NOMO-1 treated with dmso at 0.1 percent for 144 hours (cell line): ENCODE measurements at regions not wholly inside any gene's neighbourhood (a gene's known extent, or its start where the extent isn't known, plus 50 kb on each side); places are given as distances from the start of the nearest gene placed in this dataset.

Experiments
- DNase-seq: peaks from one replicate; lab custom pipeline; 2025; ENCODE audit not compliant: unreplicated experiment; lab: John Stamatoyannopoulos, UW

DNA sequence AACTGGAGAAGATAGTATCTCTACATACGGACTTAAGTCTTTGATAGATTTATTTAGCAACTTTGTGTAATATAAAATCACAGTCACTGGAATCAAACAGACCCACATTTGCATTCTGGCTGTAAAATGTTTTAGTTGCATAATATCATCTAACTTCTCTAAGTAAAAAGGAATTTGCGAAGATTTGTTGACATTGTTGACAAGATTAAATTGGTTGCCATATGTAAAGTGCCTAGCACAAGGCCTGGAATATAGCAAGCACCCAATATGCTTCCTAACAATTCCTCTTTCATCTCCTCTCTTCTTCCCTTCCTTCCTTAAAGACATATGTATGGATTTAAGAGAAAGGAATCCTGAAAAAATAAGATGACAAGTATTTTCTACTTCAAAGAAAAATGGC lies 295.4 kb upstream of the PPFIA2 start:
- no peak for DNase-seq

DNA sequence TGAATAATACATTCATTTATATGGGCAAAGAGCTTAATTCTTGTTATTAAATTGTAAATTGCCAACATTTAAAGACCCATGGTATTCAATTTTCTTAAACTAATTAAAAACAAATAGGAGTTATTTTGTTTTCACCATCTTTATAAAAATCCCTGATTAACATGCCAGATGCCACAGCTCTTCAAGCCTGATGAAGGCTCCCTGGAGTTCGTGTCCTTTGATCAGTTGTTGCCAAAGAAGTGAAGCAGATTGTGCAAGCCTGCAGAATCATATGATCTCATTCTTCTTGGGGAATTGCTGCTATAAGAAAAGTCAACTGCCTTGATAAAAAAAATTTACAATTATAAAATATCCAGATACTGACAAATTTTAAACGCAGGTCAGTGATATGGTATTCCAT lies 288.3 kb upstream of the PPFIA2 start:
- no peak for DNase-seq

DNA sequence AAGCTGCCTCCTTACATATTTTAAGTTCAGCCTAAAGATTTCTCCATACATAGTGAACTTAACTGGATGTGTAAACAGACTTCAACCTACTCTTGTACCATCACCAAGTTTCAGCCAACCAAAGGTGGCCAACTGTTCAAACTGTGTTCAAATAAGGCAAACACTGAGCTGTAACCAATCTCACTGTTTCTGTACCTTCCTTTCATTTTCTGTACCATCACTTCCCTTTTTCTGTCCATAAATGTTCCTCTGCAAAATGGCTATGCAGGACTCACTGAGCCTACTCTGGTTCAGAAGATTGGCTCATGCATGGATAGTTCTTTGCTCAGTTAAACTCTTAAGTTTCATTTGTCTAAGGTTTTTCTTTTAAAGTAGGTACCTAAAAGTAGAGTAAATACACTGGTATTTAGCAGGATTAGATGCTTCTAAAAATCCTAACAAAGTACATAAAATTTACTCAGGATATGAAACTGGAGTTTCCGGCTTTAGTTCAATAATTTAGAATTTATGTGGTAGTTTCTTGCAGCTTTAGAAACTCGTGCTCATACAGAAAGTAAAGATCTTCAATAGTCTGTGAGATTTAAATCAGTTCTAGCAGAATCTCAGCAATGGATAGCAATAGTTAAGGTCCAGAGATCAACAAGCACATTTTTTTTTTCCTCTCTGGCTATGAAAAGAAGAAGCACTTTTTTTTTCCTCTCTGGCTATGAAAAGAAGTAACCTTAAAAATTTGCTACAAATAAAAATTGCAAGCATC lies 282.0 kb upstream of the PPFIA2 start:
- peak; percentile 24 for DNase-seq

DNA sequence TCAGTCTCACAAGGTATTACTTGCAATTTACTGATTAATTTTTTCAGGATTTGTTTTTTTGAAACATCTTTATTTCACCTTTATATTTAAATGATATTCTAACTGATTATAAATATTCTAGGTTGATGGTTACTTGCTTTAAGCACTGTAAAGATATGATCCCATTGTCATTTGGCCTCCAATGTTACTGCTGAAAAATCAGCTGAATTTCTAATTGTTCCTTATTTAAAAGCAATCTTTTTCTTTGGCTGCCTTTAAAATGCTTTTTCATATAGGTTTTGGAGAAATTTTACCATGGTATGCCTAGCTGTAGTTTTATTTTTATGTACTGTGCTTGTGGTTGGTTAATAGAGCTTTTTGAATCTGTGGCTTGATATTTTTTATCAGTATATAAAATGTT lies 275.6 kb upstream of the PPFIA2 start:
- DNase-seq = no peak

DNA sequence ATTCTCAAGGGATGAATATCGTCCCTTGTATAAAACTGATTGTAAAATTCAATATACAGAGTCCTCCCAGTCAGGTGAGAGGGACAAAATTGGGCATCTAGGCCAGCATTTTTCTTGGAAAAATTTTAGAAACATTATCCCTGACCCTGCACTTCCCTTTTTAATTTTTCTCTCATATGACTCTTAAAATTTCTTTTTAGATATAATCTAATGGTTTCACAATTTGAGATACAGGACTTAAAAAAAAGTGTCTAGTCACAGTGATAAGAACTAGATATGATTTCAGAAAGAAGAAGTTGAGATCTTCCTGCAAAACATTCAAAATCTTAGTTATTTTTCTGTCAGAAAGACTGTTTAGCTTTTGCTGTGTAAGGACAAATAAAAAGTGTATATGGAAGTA lies 270.8 kb upstream of the PPFIA2 start:
- no peak for DNase-seq

DNA sequence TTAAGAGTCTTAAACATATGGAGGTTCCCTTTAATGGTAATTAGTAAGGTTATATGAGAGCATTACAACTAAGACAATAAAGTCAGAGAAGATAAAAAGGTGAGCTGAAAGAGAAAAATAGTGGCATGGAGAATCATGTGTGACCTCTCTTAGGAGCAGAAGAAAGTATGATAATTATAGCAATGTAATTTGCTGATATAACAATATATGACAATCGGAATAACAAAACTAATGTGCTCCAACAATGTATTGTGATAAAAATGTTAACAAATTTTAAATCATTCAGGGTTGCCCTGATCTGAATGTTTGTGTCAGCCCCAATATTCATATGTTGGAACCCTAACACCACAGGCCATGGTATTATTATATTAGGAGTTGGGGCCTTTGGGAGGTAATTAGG lies 269.6 kb upstream of the PPFIA2 start:
- DNase-seq = no peak

DNA sequence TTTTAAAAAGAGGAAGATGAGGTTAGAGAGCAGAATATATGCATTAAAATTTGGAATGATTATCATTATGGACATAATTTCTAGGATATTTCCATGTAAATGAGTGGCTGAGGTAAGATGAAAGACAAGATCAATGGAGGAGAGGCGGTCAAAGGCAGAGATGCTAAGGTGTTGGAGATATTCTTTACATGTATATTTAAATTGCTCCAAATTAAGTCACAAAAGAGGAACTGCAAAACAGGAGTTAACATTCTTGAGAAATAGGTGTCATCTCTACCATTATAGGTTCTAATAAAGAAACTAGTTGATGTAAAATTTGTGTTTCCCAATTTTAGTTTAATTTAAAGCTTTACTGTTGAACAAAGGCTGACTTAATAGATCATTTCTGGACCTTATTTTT lies 268.5 kb upstream of the PPFIA2 start:
- no peak for DNase-seq

DNA sequence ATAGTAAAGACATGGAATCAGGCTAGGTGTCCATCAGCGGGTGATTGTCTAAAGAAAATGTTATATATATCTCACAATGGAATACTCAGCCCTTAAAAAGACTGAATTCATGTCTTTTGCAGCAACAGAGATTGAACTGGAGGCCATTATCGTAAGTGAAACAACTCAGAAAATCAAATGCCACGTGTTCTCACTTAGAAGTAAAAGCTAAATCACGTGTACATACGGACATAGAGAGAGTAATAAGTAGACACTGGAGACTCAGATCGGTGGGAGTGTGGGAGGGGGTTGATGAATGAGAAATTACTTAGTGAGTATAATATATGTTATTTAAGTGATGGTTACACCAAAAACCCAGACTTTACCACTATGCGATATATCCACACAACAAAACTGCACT lies 266.3 kb upstream of the PPFIA2 start:
- no peak for DNase-seq

DNA sequence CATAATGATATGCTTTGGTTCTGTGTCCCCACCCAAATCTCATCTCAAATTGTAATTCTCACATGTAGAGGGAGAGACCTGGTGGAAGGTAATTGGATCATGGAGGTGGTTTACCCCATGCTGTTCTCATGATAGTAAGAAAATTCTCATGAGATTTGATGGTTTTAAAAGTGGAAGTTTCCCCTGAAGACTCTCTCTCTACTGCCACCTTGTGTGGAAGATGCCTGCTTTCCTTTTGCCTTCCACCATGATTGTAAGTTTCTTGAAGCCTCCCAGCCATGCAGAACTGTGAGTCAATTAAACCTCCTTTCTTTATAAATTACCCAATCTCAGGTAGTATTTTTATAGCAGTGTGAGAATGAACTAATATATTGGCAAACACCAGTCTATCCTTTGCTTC lies 260.4 kb upstream of the PPFIA2 start:
- no peak for DNase-seq

DNA sequence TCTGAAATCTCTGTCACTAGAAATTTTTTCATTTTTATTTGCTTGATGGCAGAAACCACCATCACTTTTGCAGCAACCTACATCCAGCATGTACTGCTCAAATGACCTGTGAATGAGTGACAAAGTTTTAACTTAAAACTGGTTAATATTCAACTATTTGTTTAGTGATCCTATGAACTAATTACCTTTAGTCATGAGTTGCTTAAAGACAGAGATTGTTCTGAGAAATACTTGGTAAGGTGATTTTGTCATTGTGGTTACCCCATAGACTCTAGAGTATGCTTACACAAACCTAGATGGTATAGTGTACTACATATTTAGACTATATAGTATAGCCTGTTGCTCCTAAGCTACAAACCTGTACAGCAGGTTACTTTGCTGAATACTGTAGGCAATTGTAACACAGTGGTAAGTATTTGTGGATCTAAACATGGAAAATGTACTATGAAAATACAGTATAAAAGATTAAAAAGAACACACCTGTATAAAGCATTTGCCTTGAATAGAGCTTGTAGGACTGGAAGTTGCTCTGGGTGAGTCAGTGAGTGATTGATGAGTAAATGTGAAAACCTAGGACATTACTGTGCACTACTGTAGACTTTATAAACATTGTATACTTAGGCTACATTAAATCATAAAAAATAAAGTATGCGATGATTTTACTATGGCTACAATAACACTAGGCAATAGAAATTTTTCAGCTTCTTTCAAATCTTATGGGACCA lies 256.6 kb upstream of the PPFIA2 start:
- DNase-seq = no peak

DNA sequence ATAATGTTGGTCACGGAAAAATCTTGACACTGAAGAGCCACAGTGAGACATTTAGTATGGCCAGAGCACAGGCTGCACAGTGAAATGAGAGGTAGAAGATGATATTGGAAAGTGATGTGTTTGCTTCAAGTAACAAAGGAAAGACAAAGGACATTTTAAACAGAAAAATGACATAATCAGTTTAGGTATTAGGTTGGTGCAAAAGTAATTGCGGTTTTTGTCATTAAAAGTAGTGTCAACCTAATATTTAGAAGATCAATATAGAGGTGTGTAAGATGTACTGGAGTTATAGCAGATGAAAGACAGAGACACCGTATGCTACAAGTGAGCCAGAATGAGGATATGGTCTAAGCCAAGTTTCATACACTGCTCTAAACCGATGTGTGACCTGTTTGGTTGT lies 253.0 kb upstream of the PPFIA2 start:
- DNase-seq = no peak

DNA sequence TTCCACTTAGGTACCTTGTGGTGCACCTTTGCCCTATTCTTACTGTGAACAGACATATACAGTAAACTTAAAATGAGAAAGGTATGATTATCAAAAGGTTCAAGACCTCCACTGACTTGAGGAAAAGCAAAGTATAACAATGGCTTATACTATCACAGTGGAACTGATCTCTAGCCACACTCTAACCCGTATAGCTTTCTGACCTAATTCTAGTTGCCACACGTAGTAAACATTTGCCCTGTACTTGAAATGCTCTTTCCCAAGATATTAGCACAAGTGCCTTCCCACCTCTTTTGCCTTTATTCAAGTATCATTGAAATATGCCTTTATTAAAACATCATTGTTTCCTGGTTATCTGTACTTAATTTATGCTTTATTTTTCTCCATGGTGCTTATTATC lies 250.4 kb upstream of the PPFIA2 start:
- DNase-seq = no peak

DNA sequence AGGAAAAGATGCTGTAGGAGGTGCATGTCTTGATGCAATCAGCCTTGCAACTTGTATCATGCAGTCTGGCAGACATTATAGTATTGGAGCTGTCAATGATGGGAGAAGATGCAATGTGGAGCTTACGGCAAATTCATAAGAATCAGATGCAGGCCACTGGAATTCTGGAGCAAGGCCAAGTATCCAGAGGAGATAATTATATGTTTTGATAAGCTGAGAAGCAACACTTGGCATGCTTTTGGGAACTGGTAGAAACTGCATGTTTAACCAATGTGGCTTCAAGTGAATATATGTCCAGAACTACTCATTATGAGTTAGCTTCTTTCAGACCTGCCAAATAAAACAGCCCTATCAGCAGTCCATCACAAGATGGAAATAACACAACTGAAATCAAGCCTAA lies 249.1 kb upstream of the PPFIA2 start:
- DNase-seq = no peak

DNA sequence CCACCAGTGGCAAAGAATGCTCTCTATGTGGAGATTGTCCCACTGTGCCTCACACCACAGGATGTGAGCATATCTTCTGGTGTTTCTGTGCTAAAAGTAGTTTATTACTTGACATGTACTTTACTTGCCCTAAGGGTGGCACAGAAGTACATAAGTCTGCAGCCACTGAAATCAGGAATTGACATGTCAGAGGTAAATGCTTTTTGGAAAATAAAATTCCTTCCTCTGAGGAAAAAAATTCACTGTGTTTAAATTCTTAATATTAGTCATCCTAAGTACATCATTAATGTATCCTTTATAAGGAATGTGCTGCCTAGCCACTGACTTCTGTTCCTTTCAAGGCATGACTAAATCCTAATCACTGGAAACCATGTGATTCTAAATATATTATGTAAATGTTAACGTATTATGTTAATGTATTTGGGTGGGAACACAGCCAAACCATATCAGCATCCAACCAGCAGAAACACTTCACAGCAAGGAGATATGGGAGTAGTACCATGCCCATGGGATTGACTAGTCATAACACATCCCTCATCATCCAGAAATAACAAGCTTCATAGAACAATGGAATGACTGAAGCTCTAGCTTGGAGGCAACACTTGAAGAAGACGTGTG lies 239.7 kb upstream of the PPFIA2 start:
- no peak for DNase-seq

DNA sequence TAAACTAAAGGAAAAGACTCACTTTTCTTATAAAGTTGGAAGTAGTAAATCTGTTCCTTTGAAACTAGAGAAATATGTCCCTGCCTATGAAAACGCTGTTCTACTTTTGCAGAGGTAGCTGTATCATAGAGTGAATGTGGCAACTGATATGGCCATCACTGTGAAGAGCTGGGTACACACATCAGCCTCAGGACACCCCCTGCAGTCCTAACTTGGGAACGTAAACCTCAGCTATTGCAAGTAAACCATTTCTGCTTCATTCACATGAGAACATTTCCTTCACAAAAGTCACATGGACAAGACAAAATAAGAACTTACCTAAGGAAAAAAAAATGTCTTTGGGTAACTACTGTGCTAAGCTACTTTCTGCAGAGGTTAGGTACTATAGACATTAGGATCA lies 233.3 kb upstream of the PPFIA2 start:
- DNase-seq = no peak

DNA sequence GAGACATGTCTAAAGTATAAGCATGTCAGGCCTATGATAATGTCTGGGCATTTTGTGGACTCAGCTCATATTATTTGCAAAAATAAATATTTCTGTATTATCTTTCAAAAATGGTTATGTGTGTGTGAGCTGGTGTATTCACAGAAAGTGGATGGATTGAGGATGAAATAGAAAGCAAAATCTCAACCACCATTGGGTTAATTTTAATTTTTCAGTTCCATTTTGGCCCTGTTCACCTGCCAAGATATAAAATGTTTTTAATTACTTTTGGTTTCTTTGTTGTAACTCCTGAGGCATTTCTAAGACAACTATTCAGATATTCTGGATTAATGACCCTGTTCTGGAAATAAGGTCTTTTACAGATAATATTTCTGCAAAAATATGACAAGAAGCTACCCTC lies 232.7 kb upstream of the PPFIA2 start:
- no peak for DNase-seq

DNA sequence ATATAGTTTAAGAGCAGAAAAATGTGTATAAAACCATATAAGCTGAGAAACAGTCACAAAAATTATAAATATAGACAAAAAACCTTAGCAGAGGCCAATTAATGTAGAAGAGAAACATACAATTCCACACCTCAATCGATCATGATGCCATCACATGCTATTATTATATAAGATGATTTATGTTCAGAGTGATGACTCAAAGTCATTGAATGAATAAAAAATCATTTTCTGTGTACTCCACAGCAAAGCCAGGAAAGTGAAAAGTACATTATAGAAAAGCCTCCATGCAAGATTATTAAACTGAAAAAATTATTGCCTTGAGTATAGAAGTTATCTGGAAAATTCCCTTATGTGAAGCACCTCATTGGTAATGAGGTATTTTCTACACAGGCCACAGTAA lies 229.2 kb upstream of the PPFIA2 start:
- DNase-seq = no peak

DNA sequence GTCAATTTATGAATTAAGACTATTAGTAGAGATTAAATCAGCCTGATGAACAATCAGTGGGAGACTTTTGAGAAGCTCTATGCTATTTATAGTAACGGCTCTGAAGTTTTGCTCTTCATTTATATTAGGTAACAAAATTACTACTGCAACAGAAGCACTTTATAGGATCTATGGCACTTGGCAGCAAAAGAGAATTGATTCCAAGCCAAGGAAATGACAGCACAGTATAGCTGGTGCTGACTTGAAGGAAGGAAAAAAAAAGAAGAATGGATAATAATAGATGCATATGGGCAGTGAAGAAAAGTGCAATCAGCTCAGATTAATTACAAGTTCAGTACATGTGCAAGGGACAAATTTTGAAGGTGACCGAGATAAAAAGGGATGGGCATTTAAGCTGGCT lies 228.2 kb upstream of the PPFIA2 start:
- no peak for DNase-seq

DNA sequence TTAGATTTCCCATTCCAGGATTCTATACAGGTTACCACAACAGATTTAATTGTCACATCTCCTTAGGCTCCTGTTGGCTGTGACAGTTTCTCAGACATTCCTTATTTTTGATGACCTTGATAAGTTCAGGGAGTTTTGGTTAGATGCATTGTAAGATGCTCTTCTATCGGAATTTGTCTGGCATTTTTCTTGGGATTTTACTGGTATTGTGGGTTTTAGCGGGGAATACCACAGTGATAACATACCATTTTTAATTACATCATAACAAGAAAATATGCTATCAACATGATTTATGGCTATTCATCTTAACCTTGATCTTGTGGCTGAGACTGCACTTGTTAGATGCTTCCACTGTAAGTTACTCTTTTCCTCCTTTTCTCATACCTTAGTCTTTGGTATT lies 217.5 kb upstream of the PPFIA2 start:
- no peak for DNase-seq

DNA sequence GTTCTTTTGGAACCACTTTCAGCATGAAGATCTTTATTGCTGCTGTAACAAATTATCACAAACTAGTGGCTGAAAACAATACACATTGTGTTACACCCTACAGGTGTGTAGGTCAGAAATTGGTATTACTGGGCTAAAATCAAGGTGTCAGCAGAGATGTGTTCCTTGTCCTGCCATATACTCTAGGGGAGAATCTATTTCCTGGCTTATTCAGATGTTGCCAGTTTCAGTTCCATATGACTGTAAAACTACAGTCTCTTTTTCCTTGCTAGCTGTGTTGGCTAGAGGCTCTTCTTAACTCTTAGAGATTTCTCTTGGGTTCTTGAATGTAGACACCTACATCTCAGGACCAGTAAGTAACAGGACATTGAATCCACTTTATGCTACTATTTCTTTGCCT lies 215.6 kb upstream of the PPFIA2 start:
- DNase-seq = no peak

DNA sequence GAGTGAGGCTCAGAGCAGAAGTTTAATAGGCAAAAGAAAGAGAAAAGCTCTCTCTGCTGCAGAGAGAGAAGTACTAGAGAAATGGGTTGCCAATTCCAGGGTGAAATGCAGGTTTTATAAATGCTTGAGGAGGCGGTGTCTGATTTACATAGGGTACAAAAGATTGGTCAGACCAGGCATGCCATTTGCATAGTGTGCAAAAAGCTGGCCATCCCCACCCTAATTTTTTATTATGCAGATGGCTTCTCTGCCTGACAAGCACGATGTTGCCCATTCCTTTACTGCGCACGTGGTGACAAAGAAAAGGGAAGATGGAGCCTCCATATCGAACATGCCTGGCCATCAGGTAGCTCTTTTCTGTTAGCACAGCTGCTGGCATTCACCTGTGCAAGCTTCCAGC lies 209.3 kb upstream of the PPFIA2 start:
- no peak for DNase-seq

DNA sequence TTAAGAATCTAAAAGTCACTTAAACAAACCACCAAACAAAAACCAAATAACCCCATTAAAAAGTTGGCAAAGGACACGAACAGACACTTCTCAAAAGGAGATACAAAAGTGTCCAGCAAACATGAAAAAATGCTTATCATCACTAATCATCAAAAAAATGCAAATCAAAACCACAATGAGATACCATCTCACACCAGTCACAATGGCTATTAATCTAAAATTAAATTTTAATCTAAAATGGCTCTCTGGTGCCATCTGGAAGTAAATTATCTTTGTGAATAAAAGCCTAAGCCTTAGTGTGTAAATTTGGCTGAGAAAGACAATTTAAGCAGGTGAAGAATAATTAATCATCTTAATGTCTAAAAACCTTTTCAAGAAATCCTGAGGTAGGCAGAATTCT lies 204.5 kb upstream of the PPFIA2 start:
- no peak for DNase-seq
